HepG2 (cell line): ENCODE measurements at regions not wholly inside any gene's neighbourhood (a gene's known extent, or its start where the extent isn't known, plus 50 kb on each side); places are given as distances from the start of the nearest gene placed in this dataset.

Experiments used
- ATAC-seq: fragments of 200-7000 bp; cut with Tn5 transposase; 3 replicates; pipeline ENCODE4 v1.9.1; 2020; ENCODE audit warnings: mild to moderate bottlenecking, moderate library complexity
- BruUV-seq: library from RNA; stranded (reverse); fragments of 400-500 nt; replicated peaks from 2 replicates; lab custom pipeline; 2021; lab: Mats Ljungman, UMichigan
- CTCF ChIA-PET: fragments of 300-600 bp; formaldehyde crosslinking; extraction: SDS; loops from one replicate; lab custom pipeline; 2021; ENCODE audit warnings: low total read pairs, inconsistent platforms, low intra/inter-chr PET ratio; lab: Yijun Ruan, JAX
- POLR2A ChIA-PET: fragments of 350-600 bp; sonication (Branson Sonifier 250); formaldehyde crosslinking; loops from one replicate; lab custom pipeline; 2020; ENCODE audit warnings: antibody characterized with exemption, inconsistent platforms; lab: Yijun Ruan, JAX
- DNase-seq: peaks from one replicate; pipeline ENCODE4 v3.0.0-alpha.2; 2015; ENCODE audit warnings: low spot score
- FAIRE-seq: peaks from 3 replicates; lab custom pipeline; 2011; peaks lifted over from hg19 to GRCh38; lab: Jason Lieb, UNC
- H2AFZ ChIP-seq: one replicate; pipeline ENCODE4 v1.6.1; 2011; ENCODE audit warnings: low read length, inconsistent platforms
- H3K27ac ChIP-seq: fragments of 300-600 bp; 3 replicates; pipeline ENCODE4 v1.8.0; 2011; ENCODE audit warnings: mixed run types, mild to moderate bottlenecking, mixed read lengths, low read length, inconsistent platforms; ENCODE audit not compliant: insufficient read depth; ENCODE audit errors: extremely low read length
- H3K27me3 ChIP-seq, 2 experiments: fragments of 200-600 bp in 1 of 2; 2 replicates in 1 of 2; 3 replicates in 1 of 2; pipeline versions ENCODE4 v1.6.0 to v1.8.0; 2011; ENCODE audit warnings: low read length in 2 of 2, mild to moderate bottlenecking in 2 of 2, moderate library complexity in 2 of 2, inconsistent platforms in 1 of 2; ENCODE audit not compliant: insufficient read depth in 2 of 2, control insufficient read depth in 1 of 2
- H3K36me3 ChIP-seq, 2 experiments: fragments of 200-600 bp in 1 of 2; replicated peaks in 1 of 2; 2 replicates in 1 of 2; 3 replicates in 1 of 2; pipeline versions ENCODE4 v1.5.1 to v1.8.0; 2011; ENCODE audit warnings: low read length in 2 of 2, inconsistent platforms in 1 of 2; ENCODE audit not compliant: insufficient read depth in 2 of 2, control insufficient read depth in 1 of 2
- H3K4me1 ChIP-seq: 2 replicates; pipeline ENCODE4 v1.5.1; 2012; ENCODE audit warnings: low read length, inconsistent platforms; ENCODE audit not compliant: insufficient read depth
- H3K4me2 ChIP-seq: 2 replicates; pipeline ENCODE4 v1.6.0; 2011; ENCODE audit warnings: low read depth, low read length, inconsistent platforms
- H3K4me3 ChIP-seq, 3 experiments: fragments of 200-600 bp in 1 of 3; sonication (generic), shearing (Covaris generic) in 1 of 3; replicated peaks in 1 of 3; 2 replicates each; pipeline ENCODE4 v1.5.1; 2011 to 2016; ENCODE audit warnings: low read length in 3 of 3, inconsistent platforms in 2 of 3, low read depth in 2 of 3, mild to moderate bottlenecking in 2 of 3, control low read depth in 1 of 3, mixed read lengths in 1 of 3; ENCODE audit not compliant: insufficient read depth in 1 of 3
- H3K79me2 ChIP-seq: one replicate; pipeline ENCODE4 v1.6.1; 2011; ENCODE audit warnings: low read length, inconsistent platforms; ENCODE audit not compliant: insufficient read depth
- H3K9ac ChIP-seq: 2 replicates; pipeline ENCODE4 v1.6.0; 2011; ENCODE audit warnings: mild to moderate bottlenecking, low read depth, low read length, inconsistent platforms; ENCODE audit not compliant: insufficient read depth
- H3K9me3 ChIP-seq: 2 replicates; pipeline ENCODE4 v1.5.1; 2012; ENCODE audit warnings: mild to moderate bottlenecking, low read length
- H4K20me1 ChIP-seq: 2 replicates; pipeline ENCODE4 v1.6.0; 2011; ENCODE audit warnings: inconsistent platforms, mild to moderate bottlenecking, low read length, moderate library complexity; ENCODE audit not compliant: insufficient read depth
- GTF2F1 ChIP-seq: fragments of 150-350 bp; IDR thresholded peaks from 2 replicates; pipeline ENCODE4 v1.6.1; 2014; ENCODE audit warnings: low read length
- RXRA ChIP-seq: sonication (generic); formaldehyde crosslinking; IDR thresholded peaks from 2 replicates; pipeline ENCODE4 v1.5.1; 2020; ENCODE audit warnings: missing genetic modification reagents
- SCMH1 ChIP-seq: sonication (generic); formaldehyde crosslinking; IDR thresholded peaks from 2 replicates; pipeline ENCODE4 v1.9.0; 2021; ENCODE audit warnings: missing genetic modification reagents, mild to moderate bottlenecking, borderline replicate concordance
- SOX13 ChIP-seq, 3 experiments: fragments of 450-650 bp in 1 of 3; sonication (generic) in 1 of 3; formaldehyde crosslinking in 1 of 3; IDR thresholded peaks in 2 of 3; conservative IDR thresholded peaks in 1 of 3; 2 replicates each; pipeline versions ENCODE4 v1.5.0 to v1.6.1; 2016 to 2020; ENCODE audit warnings: antibody characterized with exemption in 1 of 3, mild to moderate bottlenecking in 1 of 3, missing compliant biosample characterization in 1 of 3, missing genetic modification reagents in 1 of 3, moderate library complexity in 1 of 3
- ZNF124 ChIP-seq: sonication (generic); formaldehyde crosslinking; IDR thresholded peaks from 2 replicates; pipeline ENCODE4 v1.4.0; 2020; ENCODE audit warnings: missing genetic modification reagents
- whole genome bisulfite sequencing: methylation state at CpG from one replicate; pipeline ENCODE4 v1.1.6; 2017; ENCODE audit warnings: low lambda C conversion rate; 5-methylcytosine and 5-hydroxymethylcytosine counted together
- in situ Hi-C: cut with HindIII; loops from 2 replicates; pipeline ENCODE4 v1.10.0; 2017; ENCODE audit warnings: low pct_unique_long_range_greater_than_20kb; ENCODE audit not compliant: extremely low pct_ligation_motif_present
- intact Hi-C: fragments of 100-400 bp; cut with micrococcal nuclease; formaldehyde crosslinking; loops from one replicate; pipeline ENCODE4 v1.10.0; 2022; ENCODE audit not compliant: unreplicated experiment
- TF ChIP-seq, protein P1 (sequence below): sonication (generic); formaldehyde crosslinking; IDR thresholded peaks from 2 replicates; pipeline ENCODE4 v1.5.0; 2020; ENCODE audit warnings: missing genetic modification reagents
- TF ChIP-seq, protein P2 (sequence below): sonication (generic); formaldehyde crosslinking; IDR thresholded peaks from one replicate; pipeline ENCODE4 v1.5.1; 2020; ENCODE audit warnings: mild to moderate bottlenecking, missing genetic modification reagents; ENCODE audit errors: not compliant biosample characterization
- TF ChIP-seq, protein P3 (sequence below): sonication (generic); formaldehyde crosslinking; IDR thresholded peaks from 2 replicates; pipeline ENCODE4 v1.4.0; 2020; ENCODE audit warnings: missing genetic modification reagents

DNA sequence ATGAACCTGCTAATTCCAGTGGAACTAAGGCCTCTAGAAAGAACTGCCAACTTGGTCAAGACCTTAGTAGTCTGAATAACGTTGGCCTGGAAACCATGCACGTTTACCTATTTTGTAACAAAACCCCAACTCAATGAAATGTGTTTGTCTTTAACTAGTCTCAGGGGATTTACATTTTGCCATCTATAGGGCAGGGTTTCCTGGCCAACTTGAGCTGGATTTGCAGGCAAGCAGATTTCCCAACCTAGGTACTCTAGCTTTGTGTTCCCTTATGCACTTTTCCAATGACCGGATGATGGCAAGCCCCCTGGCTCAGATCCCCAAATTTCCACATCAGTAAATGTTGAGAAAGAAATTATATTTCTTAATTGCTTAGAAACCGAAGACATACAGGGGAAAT is 114.5 kb downstream of the IRS2 start:
- in situ Hi-C loops: no loop called here
- Histone ChIP-seq H3K36me3 (no peaks in the 10 kb centered on the region), H3K27ac (no peak overlapping the region)

More for the DNA sequence above, 114.5 kb downstream of the IRS2 start:
- TF ChIP-seq, protein P1, sequence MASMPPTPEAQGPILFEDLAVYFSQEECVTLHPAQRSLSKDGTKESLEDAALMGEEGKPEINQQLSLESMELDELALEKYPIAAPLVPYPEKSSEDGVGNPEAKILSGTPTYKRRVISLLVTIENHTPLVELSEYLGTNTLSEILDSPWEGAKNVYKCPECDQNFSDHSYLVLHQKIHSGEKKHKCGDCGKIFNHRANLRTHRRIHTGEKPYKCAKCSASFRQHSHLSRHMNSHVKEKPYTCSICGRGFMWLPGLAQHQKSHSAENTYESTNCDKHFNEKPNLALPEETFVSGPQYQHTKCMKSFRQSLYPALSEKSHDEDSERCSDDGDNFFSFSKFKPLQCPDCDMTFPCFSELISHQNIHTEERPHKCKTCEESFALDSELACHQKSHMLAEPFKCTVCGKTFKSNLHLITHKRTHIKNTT: no peak
- TF ChIP-seq RXRA (CRISPR knock-in tag) (no peak), ZNF124 (CRISPR knock-in tag) (no peak), SOX13 (IDR thresholded peaks at IDR 0.05) (no peak), SOX13 (CRISPR knock-in tag; conservative IDR thresholded peaks at IDR 0.05 in 1 of 2, IDR thresholded peaks at IDR 0.05 in 1 of 2) (no peak), SCMH1 (CRISPR knock-in tag) (no peak), GTF2F1 (no peak)
- TF ChIP-seq, protein P2, sequence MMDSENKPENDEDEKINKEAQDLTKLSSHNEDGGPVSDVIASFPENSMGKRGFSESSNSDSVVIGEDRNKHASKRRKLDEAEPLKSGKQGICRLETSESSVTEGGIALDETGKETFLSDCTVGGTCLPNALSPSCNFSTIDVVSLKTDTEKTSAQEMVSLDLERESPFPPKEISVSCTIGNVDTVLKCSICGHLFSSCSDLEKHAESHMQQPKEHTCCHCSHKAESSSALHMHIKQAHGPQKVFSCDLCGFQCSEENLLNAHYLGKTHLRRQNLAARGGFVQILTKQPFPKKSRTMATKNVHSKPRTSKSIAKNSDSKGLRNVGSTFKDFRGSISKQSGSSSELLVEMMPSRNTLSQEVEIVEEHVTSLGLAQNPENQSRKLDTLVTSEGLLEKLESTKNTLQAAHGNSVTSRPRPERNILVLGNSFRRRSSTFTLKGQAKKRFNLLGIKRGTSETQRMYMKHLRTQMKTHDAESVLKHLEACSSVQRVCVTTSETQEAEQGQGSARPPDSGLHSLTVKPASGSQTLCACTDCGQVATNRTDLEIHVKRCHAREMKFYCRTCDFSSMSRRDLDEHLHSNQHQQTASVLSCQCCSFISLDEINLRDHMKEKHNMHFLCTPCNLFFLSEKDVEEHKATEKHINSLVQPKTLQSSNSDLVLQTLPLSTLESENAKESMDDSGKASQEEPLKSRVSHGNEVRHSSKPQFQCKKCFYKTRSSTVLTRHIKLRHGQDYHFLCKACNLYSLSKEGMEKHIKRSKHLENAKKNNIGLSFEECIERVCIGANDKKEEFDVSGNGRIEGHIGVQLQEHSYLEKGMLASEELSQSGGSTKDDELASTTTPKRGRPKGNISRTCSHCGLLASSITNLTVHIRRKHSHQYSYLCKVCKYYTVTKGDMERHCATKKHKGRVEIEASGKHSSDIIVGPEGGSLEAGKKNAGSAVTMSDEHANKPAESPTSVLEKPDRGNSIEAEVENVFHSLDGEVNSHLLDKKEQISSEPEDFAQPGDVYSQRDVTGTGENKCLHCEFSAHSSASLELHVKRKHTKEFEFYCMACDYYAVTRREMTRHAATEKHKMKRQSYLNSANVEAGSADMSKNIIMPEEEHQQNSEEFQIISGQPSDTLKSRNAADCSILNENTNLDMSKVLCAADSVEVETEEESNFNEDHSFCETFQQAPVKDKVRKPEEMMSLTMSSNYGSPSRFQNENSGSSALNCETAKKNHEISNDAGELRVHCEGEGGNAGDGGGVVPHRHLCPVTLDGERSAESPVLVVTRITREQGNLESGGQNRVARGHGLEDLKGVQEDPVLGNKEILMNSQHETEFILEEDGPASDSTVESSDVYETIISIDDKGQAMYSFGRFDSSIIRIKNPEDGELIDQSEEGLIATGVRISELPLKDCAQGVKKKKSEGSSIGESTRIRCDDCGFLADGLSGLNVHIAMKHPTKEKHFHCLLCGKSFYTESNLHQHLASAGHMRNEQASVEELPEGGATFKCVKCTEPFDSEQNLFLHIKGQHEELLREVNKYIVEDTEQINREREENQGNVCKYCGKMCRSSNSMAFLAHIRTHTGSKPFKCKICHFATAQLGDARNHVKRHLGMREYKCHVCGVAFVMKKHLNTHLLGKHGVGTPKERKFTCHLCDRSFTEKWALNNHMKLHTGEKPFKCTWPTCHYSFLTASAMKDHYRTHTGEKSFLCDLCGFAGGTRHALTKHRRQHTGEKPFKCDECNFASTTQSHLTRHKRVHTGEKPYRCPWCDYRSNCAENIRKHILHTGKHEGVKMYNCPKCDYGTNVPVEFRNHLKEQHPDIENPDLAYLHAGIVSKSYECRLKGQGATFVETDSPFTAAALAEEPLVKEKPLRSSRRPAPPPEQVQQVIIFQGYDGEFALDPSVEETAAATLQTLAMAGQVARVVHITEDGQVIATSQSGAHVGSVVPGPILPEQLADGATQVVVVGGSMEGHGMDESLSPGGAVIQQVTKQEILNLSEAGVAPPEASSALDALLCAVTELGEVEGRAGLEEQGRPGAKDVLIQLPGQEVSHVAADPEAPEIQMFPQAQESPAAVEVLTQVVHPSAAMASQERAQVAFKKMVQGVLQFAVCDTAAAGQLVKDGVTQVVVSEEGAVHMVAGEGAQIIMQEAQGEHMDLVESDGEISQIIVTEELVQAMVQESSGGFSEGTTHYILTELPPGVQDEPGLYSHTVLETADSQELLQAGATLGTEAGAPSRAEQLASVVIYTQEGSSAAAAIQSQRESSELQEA (CRISPR knock-in tag): no peak
- TF ChIP-seq, protein P3, sequence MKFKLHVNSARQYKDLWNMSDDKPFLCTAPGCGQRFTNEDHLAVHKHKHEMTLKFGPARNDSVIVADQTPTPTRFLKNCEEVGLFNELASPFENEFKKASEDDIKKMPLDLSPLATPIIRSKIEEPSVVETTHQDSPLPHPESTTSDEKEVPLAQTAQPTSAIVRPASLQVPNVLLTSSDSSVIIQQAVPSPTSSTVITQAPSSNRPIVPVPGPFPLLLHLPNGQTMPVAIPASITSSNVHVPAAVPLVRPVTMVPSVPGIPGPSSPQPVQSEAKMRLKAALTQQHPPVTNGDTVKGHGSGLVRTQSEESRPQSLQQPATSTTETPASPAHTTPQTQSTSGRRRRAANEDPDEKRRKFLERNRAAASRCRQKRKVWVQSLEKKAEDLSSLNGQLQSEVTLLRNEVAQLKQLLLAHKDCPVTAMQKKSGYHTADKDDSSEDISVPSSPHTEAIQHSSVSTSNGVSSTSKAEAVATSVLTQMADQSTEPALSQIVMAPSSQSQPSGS: no peak
- Histone ChIP-seq H3K79me2 (no peaks in the 10 kb centered on the region), H3K9me3 (no peaks in the 10 kb centered on the region), H3K4me3 (no peak overlapping the region), H3K4me2 (no peak overlapping the region), H3K27me3 (peaks cover 1 to 5% of the 10 kb centered on the region in 2 experiments; a peak in 2 of 5 replicates), H3K4me1 (no peaks in the 10 kb centered on the region), H4K20me1 (no peaks in the 10 kb centered on the region), H2AFZ (no peak overlapping the region), H3K9ac (no peak overlapping the region)
- 18% methylated on average over 4 of the region's 4 CpGs for WGBS
- ATAC-seq: no peak
- ChIA-PET POLR2A (no interaction called here), CTCF (no interaction called here)
- FAIRE-seq: no peak
- no peak for DNase-seq
- no TSS peak for BruUV-seq
- intact Hi-C loops: no loop called here
